Activated T-helper 2 cell treated with anti-CD3 and anti-CD28 coated beads, Interferon-gamma antibody, Interleukin-2, Interleukin-4, amounts not matched to agents 10 μg/mL and 5 μg/mL and 100 μg/mL, durations not matched to agents 14 hours and 24 hours and 36 hours (primary cell): ENCODE measurements at regions not wholly inside any gene's neighbourhood (a gene's known extent, or its start where the extent isn't known, plus 50 kb on each side); places are given as distances from the start of the nearest gene placed in this dataset.
A peak's percentile ranks its signal among the peaks of the same experiment; 100 is the strongest.
"Not testable (repeated sequence)": the region's sequence is repeated elsewhere in the genome, so short reads cannot be mapped to it uniquely, and the experiment has no call there.

Experiments
- DNase-seq: peaks from one replicate; pipeline ENCODE4 v3.0.0; 2021; ENCODE audit warnings: low spot score
- H3K27ac Mint-ChIP-seq: one replicate; pipeline ENCODE4 v1.8.0; 2021; ENCODE audit warnings: mixed read lengths
- H3K27me3 Mint-ChIP-seq: one replicate; pipeline ENCODE4 v1.8.0; 2021; ENCODE audit warnings: low read depth, mixed read lengths
- H3K36me3 Mint-ChIP-seq: one replicate; pipeline ENCODE4 v1.8.0; 2021; ENCODE audit warnings: low read depth, mixed read lengths
- H3K4me1 Mint-ChIP-seq: one replicate; pipeline ENCODE4 v1.8.0; 2021; ENCODE audit warnings: low read depth, mixed read lengths
- H3K4me3 Mint-ChIP-seq: one replicate; pipeline ENCODE4 v1.8.0; 2021; ENCODE audit warnings: low read depth, mild to moderate bottlenecking, moderate library complexity, mixed read lengths
- H3K9me3 Mint-ChIP-seq: one replicate; pipeline ENCODE4 v1.8.0; 2021; ENCODE audit warnings: mixed read lengths
- intact Hi-C: fragments of 100-400 bp; cut with micrococcal nuclease; formaldehyde crosslinking; loops from one replicate; pipeline ENCODE4 v1.15.1; 2023

- Mint-ChIP-seq H3K9me3 (no peaks in the 10 kb centered on the region), H3K4me1 (peaks cover 6% of the 10 kb centered on the region), H3K36me3 (no peaks in the 10 kb centered on the region), H3K27me3 (no peaks in the 10 kb centered on the region), H3K27ac (no peak overlapping the region), H3K4me3 (no peak overlapping the region)
- intact Hi-C loops, result no loop called here
- no peak for DNase-seq
These were observed 1117.6 kb upstream of the TMEM132C start for GRCh38 chr12:127149226-127149964.

DNA sequence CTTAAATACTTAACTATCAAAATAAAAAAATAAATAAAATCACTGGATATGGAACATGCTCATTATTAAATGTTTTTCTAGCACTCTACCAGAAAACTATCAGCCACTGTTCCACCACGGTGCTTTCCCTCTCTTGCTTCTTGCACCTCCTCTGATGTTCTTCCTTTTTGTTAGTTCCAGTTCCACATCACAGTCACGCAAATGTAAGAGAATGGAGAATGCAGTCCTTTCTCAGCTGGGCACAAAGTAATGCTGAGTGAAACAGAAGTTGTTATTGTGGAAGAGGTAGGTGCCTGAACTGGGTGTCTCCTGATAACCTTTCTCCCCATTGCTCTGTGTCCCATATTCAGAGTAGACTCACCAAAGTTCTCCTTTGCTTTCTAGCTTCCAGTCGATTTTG, 1116.9 kb upstream of the TMEM132C start:
- Mint-ChIP-seq H3K4me3 (no peak overlapping the region), H3K36me3 (no peaks in the 10 kb centered on the region), H3K27me3 (no peaks in the 10 kb centered on the region), H3K4me1 (peaks cover 6% of the 10 kb centered on the region), H3K27ac (no peak overlapping the region), H3K9me3 (no peaks in the 10 kb centered on the region)
- DNase-seq, result no peak
- intact Hi-C loops, result no loop called here

- H3K4me3 Mint-ChIP-seq, result no peak overlapping the region
- no peak overlapping the region for H3K27ac Mint-ChIP-seq
- peaks cover 6% of the 10 kb centered on the region for H3K4me1 Mint-ChIP-seq
- no peak for DNase-seq
- H3K9me3 Mint-ChIP-seq, result no peaks in the 10 kb centered on the region
- intact Hi-C loops, result no loop called here
- no peaks in the 10 kb centered on the region for H3K36me3 Mint-ChIP-seq
- H3K27me3 Mint-ChIP-seq, result no peaks in the 10 kb centered on the region
These were observed 1116.5 kb upstream of the TMEM132C start for GRCh38 chr12:127150479-127150878.

- no peaks in the 10 kb centered on the region for H3K27me3 Mint-ChIP-seq
- intact Hi-C loops, result no loop called here
- peaks cover 5% of the 10 kb centered on the region for H3K4me1 Mint-ChIP-seq
- no peaks in the 10 kb centered on the region for H3K9me3 Mint-ChIP-seq
- no peak overlapping the region for H3K27ac Mint-ChIP-seq
- no peak for DNase-seq
- no peaks in the 10 kb centered on the region for H3K36me3 Mint-ChIP-seq
- H3K4me3 Mint-ChIP-seq, result no peak overlapping the region
These were observed 1116.0 kb upstream of the TMEM132C start for GRCh38 chr12:127150956-127151355.

GRCh38 chr12:127153996-127154395, 1113.0 kb upstream of the TMEM132C start:
- no peaks in the 10 kb centered on the region for H3K9me3 Mint-ChIP-seq
- H3K27me3 Mint-ChIP-seq, result no peaks in the 10 kb centered on the region
- H3K36me3 Mint-ChIP-seq, result no peaks in the 10 kb centered on the region
- intact Hi-C loops, result no loop called here
- no peak for DNase-seq
- H3K4me3 Mint-ChIP-seq, result no peak overlapping the region
- no peak overlapping the region for H3K27ac Mint-ChIP-seq
- no peaks in the 10 kb centered on the region for H3K4me1 Mint-ChIP-seq

GRCh38 chr12:127154830-127155229, 1112.1 kb upstream of the TMEM132C start:
- intact Hi-C loops, DNase-seq, H3K36me3 Mint-ChIP-seq, H3K9me3 Mint-ChIP-seq, H3K27ac Mint-ChIP-seq, H3K4me3 Mint-ChIP-seq, H3K4me1 Mint-ChIP-seq, H3K27me3 Mint-ChIP-seq: not testable (repeated sequence)

GRCh38 chr12:127155935-127156619, 1110.9 kb upstream of the TMEM132C start:
- H3K9me3 Mint-ChIP-seq, DNase-seq, H3K4me1 Mint-ChIP-seq, H3K36me3 Mint-ChIP-seq, H3K27me3 Mint-ChIP-seq, H3K4me3 Mint-ChIP-seq, H3K27ac Mint-ChIP-seq, intact Hi-C loops: not testable (repeated sequence)

GRCh38 chr12:127157501-127158366, 1109.2 kb upstream of the TMEM132C start:
- H3K4me3 Mint-ChIP-seq, H3K27me3 Mint-ChIP-seq, H3K9me3 Mint-ChIP-seq, H3K27ac Mint-ChIP-seq, DNase-seq, H3K4me1 Mint-ChIP-seq, H3K36me3 Mint-ChIP-seq, intact Hi-C loops: not testable (repeated sequence)

GRCh38 chr12:127158385-127159061, 1108.4 kb upstream of the TMEM132C start:
- intact Hi-C loops, result no loop called here
- H3K27ac Mint-ChIP-seq, result no peak overlapping the region
- peaks cover 3% of the 10 kb centered on the region for H3K36me3 Mint-ChIP-seq
- DNase-seq, result no peak
- H3K4me3 Mint-ChIP-seq, result no peak overlapping the region
- H3K4me1 Mint-ChIP-seq, result peaks cover 12% of the 10 kb centered on the region
- H3K9me3 Mint-ChIP-seq, result peaks cover 9% of the 10 kb centered on the region
- H3K27me3 Mint-ChIP-seq, result no peaks in the 10 kb centered on the region

DNA sequence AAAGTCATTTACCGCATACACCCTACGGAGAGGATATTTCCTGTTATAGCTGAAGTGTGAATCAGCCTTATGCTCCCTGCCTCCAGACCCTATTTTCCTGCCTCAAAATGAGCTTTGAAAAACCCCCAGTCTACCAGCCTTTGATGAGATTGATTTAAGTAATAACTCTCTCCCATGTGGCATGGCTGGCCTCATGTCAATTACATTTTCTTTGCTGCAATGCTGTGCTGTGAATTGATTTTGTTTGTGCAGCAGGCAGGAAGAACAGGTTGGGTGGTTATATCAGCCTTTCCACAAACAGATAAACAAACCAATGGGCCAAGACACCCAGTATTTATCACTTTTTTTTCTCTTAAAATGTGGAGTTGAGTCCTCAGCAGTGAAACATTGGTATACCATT, 1105.5 kb upstream of the TMEM132C start:
- Mint-ChIP-seq H3K27me3 (no peaks in the 10 kb centered on the region), H3K4me3 (no peak overlapping the region), H3K9me3 (peaks cover 9% of the 10 kb centered on the region), H3K4me1 (peaks cover 20% of the 10 kb centered on the region), H3K36me3 (peaks cover 3% of the 10 kb centered on the region), H3K27ac (no peak overlapping the region)
- intact Hi-C loops, result loop anchor here (10.0 kb wide), 1 partner anchor 77 kb away; no protein-coding TSS in a partner anchor
- DNase-seq, result no peak

GRCh38 chr12:127162307-127162706, 1104.7 kb upstream of the TMEM132C start:
- peaks cover 3% of the 10 kb centered on the region for H3K36me3 Mint-ChIP-seq
- no peak overlapping the region for H3K27ac Mint-ChIP-seq
- intact Hi-C loops, result loop anchor here (2.0 to 10.0 kb wide), 2 partner anchors 38 to 78 kb away; no protein-coding TSS in a partner anchor
- peaks cover 20% of the 10 kb centered on the region for H3K4me1 Mint-ChIP-seq
- H3K4me3 Mint-ChIP-seq, result no peak overlapping the region
- no peak for DNase-seq
- no peaks in the 10 kb centered on the region for H3K27me3 Mint-ChIP-seq
- H3K9me3 Mint-ChIP-seq, result peaks cover 9% of the 10 kb centered on the region

- intact Hi-C loops, result loop anchor here (2.0 to 10.0 kb wide), 2 partner anchors 38 to 78 kb away; no protein-coding TSS in a partner anchor
- Mint-ChIP-seq H3K4me3 (no peak overlapping the region), H3K4me1 (peaks cover 20% of the 10 kb centered on the region), H3K27me3 (no peaks in the 10 kb centered on the region), H3K9me3 (peaks cover 9% of the 10 kb centered on the region), H3K27ac (peak overlapping the region; percentile 6), H3K36me3 (peaks cover 3% of the 10 kb centered on the region)
- peak; percentile 40 for DNase-seq
These were observed 1104.1 kb upstream of the TMEM132C start for GRCh38 chr12:127162902-127163301.
